KMS-11 (cell line): ENCODE measurements at regions not wholly inside any gene's neighbourhood (a gene's known extent, or its start where the extent isn't known, plus 50 kb on each side); places are given as distances from the start of the nearest gene placed in this dataset.

Experiments used
- H2AFZ ChIP-seq: fragments of 200-600 bp; sonication (generic); 2 replicates; pipeline ENCODE4 v1.6.1; 2016; ENCODE audit warnings: antibody characterized with exemption, mixed run types, low read depth
- H3K27ac ChIP-seq: fragments of 200-600 bp; sonication (generic); 2 replicates; pipeline ENCODE4 v1.6.1; 2016; ENCODE audit warnings: mild to moderate bottlenecking, mixed run types
- H3K27me3 ChIP-seq: fragments of 200-600 bp; sonication (generic); 2 replicates; pipeline ENCODE4 v1.6.1; 2017; ENCODE audit warnings: mild to moderate bottlenecking, low read depth, mixed run types, moderate library complexity; ENCODE audit not compliant: insufficient read depth
- H3K36me3 ChIP-seq: fragments of 200-600 bp; sonication (generic); 2 replicates; pipeline ENCODE4 v1.6.1; 2017; ENCODE audit warnings: mild to moderate bottlenecking, mixed run types; ENCODE audit not compliant: insufficient read depth
- H3K4me1 ChIP-seq: fragments of 200-600 bp; sonication (generic); 2 replicates; pipeline ENCODE4 v1.6.1; 2016; ENCODE audit warnings: mild to moderate bottlenecking, low read depth, mixed run types; ENCODE audit not compliant: poor library complexity, severe bottlenecking
- H3K4me2 ChIP-seq: fragments of 200-600 bp; sonication (generic); 2 replicates; pipeline ENCODE4 v1.7.0; 2016; ENCODE audit warnings: mild to moderate bottlenecking, mixed run types
- H3K4me3 ChIP-seq: fragments of 200-600 bp; sonication (generic); IDR thresholded peaks from 2 replicates; pipeline ENCODE4 v1.6.1; 2017; ENCODE audit warnings: low read depth, low read length, mixed read lengths; ENCODE audit not compliant: insufficient read depth
- H3K79me2 ChIP-seq: fragments of 200-600 bp; sonication (generic); 2 replicates; pipeline ENCODE4 v1.6.1; 2016; ENCODE audit warnings: low read depth, mixed run types; ENCODE audit not compliant: insufficient read depth
- H3K9ac ChIP-seq: fragments of 200-600 bp; sonication (generic); 2 replicates; pipeline ENCODE4 v1.6.1; 2016; ENCODE audit warnings: mild to moderate bottlenecking, mixed run types
- H4K20me1 ChIP-seq: fragments of 200-600 bp; sonication (generic); 2 replicates; pipeline ENCODE4 v1.6.1; 2016; ENCODE audit warnings: mild to moderate bottlenecking, mixed run types; ENCODE audit not compliant: insufficient read depth
- TF ChIP-seq, protein P1 (sequence below): fragments of 200-600 bp; sonication (generic); conservative IDR thresholded peaks from 2 replicates; pipeline ENCODE4 v1.6.1; 2017; ENCODE audit warnings: low read depth, mild to moderate bottlenecking, antibody characterized with exemption, low read length, moderate library complexity, mixed read lengths

GRCh38 chr16:79920685-79921084 lies 320.1 kb upstream of the MAF start:
- H3K9ac ChIP-seq: no peak overlapping the region
- no peak overlapping the region for H3K27ac ChIP-seq
- TF ChIP-seq, protein P1, sequence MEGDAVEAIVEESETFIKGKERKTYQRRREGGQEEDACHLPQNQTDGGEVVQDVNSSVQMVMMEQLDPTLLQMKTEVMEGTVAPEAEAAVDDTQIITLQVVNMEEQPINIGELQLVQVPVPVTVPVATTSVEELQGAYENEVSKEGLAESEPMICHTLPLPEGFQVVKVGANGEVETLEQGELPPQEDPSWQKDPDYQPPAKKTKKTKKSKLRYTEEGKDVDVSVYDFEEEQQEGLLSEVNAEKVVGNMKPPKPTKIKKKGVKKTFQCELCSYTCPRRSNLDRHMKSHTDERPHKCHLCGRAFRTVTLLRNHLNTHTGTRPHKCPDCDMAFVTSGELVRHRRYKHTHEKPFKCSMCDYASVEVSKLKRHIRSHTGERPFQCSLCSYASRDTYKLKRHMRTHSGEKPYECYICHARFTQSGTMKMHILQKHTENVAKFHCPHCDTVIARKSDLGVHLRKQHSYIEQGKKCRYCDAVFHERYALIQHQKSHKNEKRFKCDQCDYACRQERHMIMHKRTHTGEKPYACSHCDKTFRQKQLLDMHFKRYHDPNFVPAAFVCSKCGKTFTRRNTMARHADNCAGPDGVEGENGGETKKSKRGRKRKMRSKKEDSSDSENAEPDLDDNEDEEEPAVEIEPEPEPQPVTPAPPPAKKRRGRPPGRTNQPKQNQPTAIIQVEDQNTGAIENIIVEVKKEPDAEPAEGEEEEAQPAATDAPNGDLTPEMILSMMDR: no peak
- no peak overlapping the region for H2AFZ ChIP-seq
- no peak overlapping the region for H3K4me2 ChIP-seq
- H3K4me1 ChIP-seq: peaks cover 37% of the 10 kb centered on the region
- no peaks in the 10 kb centered on the region for H3K79me2 ChIP-seq
- no peaks in the 10 kb centered on the region for H3K27me3 ChIP-seq
- no peaks in the 10 kb centered on the region for H3K36me3 ChIP-seq
- no peaks in the 10 kb centered on the region for H4K20me1 ChIP-seq
- no peak overlapping the region for H3K4me3 ChIP-seq

DNA sequence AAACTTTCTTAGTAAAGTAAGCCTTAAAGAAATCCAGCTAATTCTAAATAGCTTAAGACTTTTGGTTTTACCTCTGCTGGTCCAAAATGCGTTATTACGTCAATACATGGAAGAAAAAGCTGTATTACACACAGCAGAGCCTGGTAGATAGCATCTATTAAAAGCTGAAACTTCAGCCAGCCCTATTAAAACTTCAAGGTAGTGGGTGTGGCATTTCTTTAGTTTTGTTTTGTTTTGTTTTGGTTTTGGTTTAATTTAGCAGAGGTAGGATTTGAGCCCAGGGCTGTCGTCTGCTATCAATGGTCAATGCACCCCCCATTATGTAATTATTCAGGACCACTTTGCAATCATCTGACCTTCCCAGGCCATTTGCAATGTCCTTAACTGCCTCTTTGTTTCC lies 318.4 kb upstream of the MAF start:
- H3K36me3 ChIP-seq: no peaks in the 10 kb centered on the region
- no peak overlapping the region for H3K9ac ChIP-seq
- TF ChIP-seq, protein P1: no peak
- H4K20me1 ChIP-seq: no peaks in the 10 kb centered on the region
- H2AFZ ChIP-seq: peak overlapping the region; percentile 62
- no peak overlapping the region for H3K27ac ChIP-seq
- H3K4me3 ChIP-seq: no peak overlapping the region
- no peaks in the 10 kb centered on the region for H3K79me2 ChIP-seq
- H3K4me2 ChIP-seq: peak overlapping the region; percentile 66
- peaks cover 37% of the 10 kb centered on the region for H3K4me1 ChIP-seq
- H3K27me3 ChIP-seq: no peaks in the 10 kb centered on the region

GRCh38 chr16:79915761-79916160 lies 315.2 kb upstream of the MAF start:
- Histone ChIP-seq H4K20me1 (no peaks in the 10 kb centered on the region), H3K9ac (no peak overlapping the region), H3K4me2 (no peak overlapping the region), H3K27me3 (no peaks in the 10 kb centered on the region), H3K4me1 (peaks cover 28% of the 10 kb centered on the region), H3K36me3 (no peaks in the 10 kb centered on the region), H3K27ac (no peak overlapping the region), H3K79me2 (no peaks in the 10 kb centered on the region), H3K4me3 (no peak overlapping the region), H2AFZ (no peak overlapping the region)
- TF ChIP-seq, protein P1: no peak

GRCh38 chr16:79914961-79915720 lies 314.6 kb upstream of the MAF start:
- no peak overlapping the region for H2AFZ ChIP-seq
- no peaks in the 10 kb centered on the region for H3K79me2 ChIP-seq
- no peaks in the 10 kb centered on the region for H3K36me3 ChIP-seq
- no peak overlapping the region for H3K27ac ChIP-seq
- no peaks in the 10 kb centered on the region for H4K20me1 ChIP-seq
- TF ChIP-seq, protein P1: no peak
- H3K27me3 ChIP-seq: no peaks in the 10 kb centered on the region
- H3K4me3 ChIP-seq: no peak overlapping the region
- H3K4me2 ChIP-seq: no peak overlapping the region
- peaks cover 23% of the 10 kb centered on the region for H3K4me1 ChIP-seq
- H3K9ac ChIP-seq: no peak overlapping the region
